IMR-90 (cell line): ENCODE measurements at regions not wholly inside any gene's neighbourhood (a gene's known extent, or its start where the extent isn't known, plus 50 kb on each side); places are given as distances from the start of the nearest gene placed in this dataset.
A peak's percentile ranks its signal among the peaks of the same experiment; 100 is the strongest.

Experiments
- ATAC-seq: fragments of 200-7000 bp; cut with Tn5 transposase; 2 replicates; pipeline ENCODE4 v1.9.1; 2020; ENCODE audit warnings: low read depth, mild to moderate bottlenecking, moderate library complexity
- BruUV-seq: library from RNA; stranded (reverse); fragments of 400-500 nt; replicated peaks from 2 replicates; lab custom pipeline; 2021; lab: Mats Ljungman, UMichigan
- CTCF ChIA-PET: fragments of 300-600 bp; formaldehyde crosslinking; extraction: SDS; loops from one replicate; lab custom pipeline; 2021; ENCODE audit warnings: antibody characterized with exemption; lab: Yijun Ruan, JAX
- POLR2A ChIA-PET: fragments of 300-600 bp; sonication (Branson Sonifier 250); formaldehyde crosslinking; loops from one replicate; lab custom pipeline; 2022; ENCODE audit warnings: antibody characterized with exemption; ENCODE audit not compliant: unreplicated experiment; lab: Charles Lee
- DNase-seq: peaks from one replicate; pipeline ENCODE4 v3.0.0; 2013
- H2AFZ ChIP-seq: replicated peaks from 2 replicates; pipeline ENCODE3; 2013; ENCODE audit warnings: low read length, mild to moderate bottlenecking; ENCODE audit not compliant: poor library complexity
- H2AK5ac ChIP-seq: 2 replicates; pipeline ENCODE4 v1.6.1; 2013; ENCODE audit warnings: low read depth, low read length, inconsistent platforms
- H2AK9ac ChIP-seq: replicated peaks from 2 replicates; pipeline ENCODE3; 2013; ENCODE audit warnings: mild to moderate bottlenecking, low read depth, low read length, moderate library complexity; ENCODE audit not compliant: poor library complexity
- H2BK120ac ChIP-seq: 2 replicates; pipeline ENCODE4 v1.6.1; 2013; ENCODE audit warnings: low read depth, low read length, inconsistent platforms
- H2BK15ac ChIP-seq: 3 replicates; pipeline ENCODE4 v1.6.1; 2013; ENCODE audit warnings: low read depth, low read length, inconsistent platforms
- H2BK20ac ChIP-seq: 2 replicates; pipeline ENCODE4 v1.6.1; 2013; ENCODE audit warnings: low read depth, mild to moderate bottlenecking, inconsistent platforms, low read length, moderate library complexity
- H2BK5ac ChIP-seq: 2 replicates; pipeline ENCODE4 v1.6.1; 2013; ENCODE audit warnings: mild to moderate bottlenecking, low read depth, low read length, inconsistent platforms; ENCODE audit not compliant: poor library complexity, severe bottlenecking
- H3K14ac ChIP-seq: replicated peaks from 2 replicates; pipeline ENCODE4 v1.6.1; 2013; ENCODE audit warnings: low read depth, low read length, inconsistent platforms
- H3K18ac ChIP-seq: 2 replicates; pipeline ENCODE4 v1.6.1; 2013; ENCODE audit warnings: low read depth, low read length, control low read depth
- H3K23ac ChIP-seq: 2 replicates; pipeline ENCODE4 v1.6.1; 2013; ENCODE audit warnings: low read depth, low read length, inconsistent platforms
- H3K27ac ChIP-seq: 2 replicates; pipeline ENCODE4 v1.5.1; 2013; ENCODE audit warnings: mild to moderate bottlenecking, control low read depth, low read length; ENCODE audit not compliant: insufficient read depth
- H3K27me3 ChIP-seq: 2 replicates; pipeline ENCODE4 v1.6.1; 2013; ENCODE audit warnings: low read length; ENCODE audit not compliant: control insufficient read depth, insufficient read depth
- H3K36me3 ChIP-seq: 2 replicates; pipeline ENCODE4 v1.6.1; 2013; ENCODE audit warnings: low read length, mixed read lengths; ENCODE audit not compliant: control insufficient read depth, insufficient read depth
- H3K4ac ChIP-seq: 2 replicates; pipeline ENCODE4 v1.6.1; 2013; ENCODE audit warnings: low read depth, low read length, inconsistent platforms
- H3K4me1 ChIP-seq: 2 replicates; pipeline ENCODE4 v1.6.1; 2013; ENCODE audit warnings: low read length, mixed read lengths; ENCODE audit not compliant: control insufficient read depth, insufficient read depth
- H3K4me2 ChIP-seq: 2 replicates; pipeline ENCODE4 v1.6.1; 2013; ENCODE audit warnings: low read depth, mild to moderate bottlenecking, control low read depth, low read length, moderate library complexity
- H3K4me3 ChIP-seq: 2 replicates; pipeline ENCODE4 v1.5.1; 2013; ENCODE audit warnings: low read depth, mild to moderate bottlenecking, control low read depth, low read length, moderate library complexity; ENCODE audit not compliant: insufficient read depth
- H3K56ac ChIP-seq: 2 replicates; pipeline ENCODE4 v1.6.1; 2013; ENCODE audit warnings: low read length, inconsistent platforms; ENCODE audit not compliant: insufficient read depth; ENCODE audit errors: extremely low read depth
- H3K79me1 ChIP-seq, 2 experiments: 2 replicates each; pipeline ENCODE4 v1.6.1; 2013; ENCODE audit warnings: low read length in 2 of 2, inconsistent platforms in 1 of 2, low read depth in 1 of 2
- H3K9ac ChIP-seq: 2 replicates; pipeline ENCODE4 v1.6.1; 2013; ENCODE audit warnings: low read depth, low read length, control low read depth
- H3K9me1 ChIP-seq: 2 replicates; pipeline ENCODE4 v1.6.1; 2013; ENCODE audit warnings: low read length, inconsistent platforms; ENCODE audit not compliant: insufficient read depth
- H3K9me3 ChIP-seq: 2 replicates; pipeline ENCODE4 v1.6.1; 2013; ENCODE audit warnings: low read length; ENCODE audit not compliant: control insufficient read depth, insufficient read depth
- H4K20me1 ChIP-seq: 2 replicates; pipeline ENCODE4 v1.6.1; 2013; ENCODE audit warnings: low read length, inconsistent platforms; ENCODE audit not compliant: insufficient read depth
- H4K5ac ChIP-seq: 2 replicates; pipeline ENCODE4 v1.6.1; 2013; ENCODE audit warnings: mild to moderate bottlenecking, low read depth, low read length, control low read depth
- H4K8ac ChIP-seq, 2 experiments: 2 replicates each; pipeline ENCODE4 v1.6.1; 2013; ENCODE audit warnings: low read depth in 2 of 2, low read length in 2 of 2, control low read depth in 1 of 2, inconsistent platforms in 1 of 2
- H4K91ac ChIP-seq: 2 replicates; pipeline ENCODE4 v1.6.1; 2013; ENCODE audit warnings: low read depth, low read length, inconsistent platforms; ENCODE audit not compliant: insufficient read depth
- MAFK ChIP-seq: IDR thresholded peaks from 2 replicates; pipeline ENCODE4 v1.6.1; 2012; ENCODE audit warnings: low read depth, low read length, improper control_type of control experiment
- USF2 ChIP-seq: fragments of 150-350 bp; IDR thresholded peaks from 2 replicates; pipeline ENCODE4 v1.6.1; 2017; ENCODE audit warnings: mild to moderate bottlenecking, antibody characterized with exemption, low read length, low read depth
- WGBS, 2 experiments: methylation state at CpG; one replicate each; pipeline versions ENCODE4 v1.1.5 to v1.1.7; 2013; ENCODE audit warnings: missing lambda C conversion rate in 2 of 2; ENCODE audit not compliant: insufficient read length in 1 of 2; ENCODE audit errors: extremely low coverage in 2 of 2; 5-methylcytosine and 5-hydroxymethylcytosine counted together
- dilution Hi-C: fragments of 300-500 bp; cut with HindIII; formaldehyde crosslinking; loops from one replicate; pipeline ENCODE4 v1.14.3; 2018; ENCODE audit warnings: low sequenced_read_pairs; ENCODE audit not compliant: unreplicated experiment
- in situ Hi-C: fragments of 300-500 bp; cut with MboI; formaldehyde crosslinking; loops from 3 replicates; pipeline ENCODE4 v1.14.3; 2019; ENCODE audit warnings: low sequenced_read_pairs, inconsistent platforms, mixed read lengths
- intact Hi-C: fragments of 100-400 bp; cut with micrococcal nuclease; formaldehyde crosslinking; loops from 2 replicates; pipeline ENCODE4 v1.10.0; 2022

GRCh38 chr12:125835852-125836251 lies 770.6 kb downstream of the AACS start:
- Histone ChIP-seq H2BK15ac (no peak overlapping the region), H3K14ac (no peak overlapping the region), H3K23ac (no peak overlapping the region), H3K56ac (no peak overlapping the region), H3K27ac (no peak overlapping the region), H3K27me3 (no peaks in the 10 kb centered on the region), H3K9me1 (no peaks in the 10 kb centered on the region), H2BK120ac (no peak overlapping the region), H2AK9ac (no peak overlapping the region), H2BK5ac (no peak overlapping the region), H3K4me3 (no peak overlapping the region), H3K79me1 (no peaks in the 10 kb centered on the region), H3K18ac (no peak overlapping the region), H4K20me1 (no peaks in the 10 kb centered on the region), H4K8ac (no peak overlapping the region), H3K36me3 (no peaks in the 10 kb centered on the region), H2AK5ac (no peak overlapping the region), H3K9ac (no peak overlapping the region), H3K4ac (no peak overlapping the region), H3K9me3 (peaks cover 14% of the 10 kb centered on the region), H2BK20ac (no peak overlapping the region), H2AFZ (no peak overlapping the region), H4K91ac (no peak overlapping the region), H4K5ac (no peak overlapping the region), H3K4me2 (no peak overlapping the region), H3K4me1 (no peaks in the 10 kb centered on the region)
- POLR2A ChIA-PET: no interaction called here
- DNase-seq (no peak), ATAC-seq (no peak)
- BruUV-seq: no TSS peak
- TF ChIP-seq USF2 (no peak), MAFK (peak; percentile 79)
- WGBS, 2 experiments: no CpG with 5 or more reads among the region's 2 CpGs
- in situ Hi-C loops (no loop called here), dilution Hi-C loops (no loop called here), intact Hi-C loops (no loop called here)
- CTCF ChIA-PET: no interaction called here
